Inflammatory macrophage (primary cell): ENCODE measurements at regions not wholly inside any gene's neighbourhood (a gene's known extent, or its start where the extent isn't known, plus 50 kb on each side); places are given as distances from the start of the nearest gene placed in this dataset.

Experiments
- DNase-seq, 2 donors: peaks; one replicate each; pipeline ENCODE4 v3.0.0-alpha.2; 2020 to 2022

DNA sequence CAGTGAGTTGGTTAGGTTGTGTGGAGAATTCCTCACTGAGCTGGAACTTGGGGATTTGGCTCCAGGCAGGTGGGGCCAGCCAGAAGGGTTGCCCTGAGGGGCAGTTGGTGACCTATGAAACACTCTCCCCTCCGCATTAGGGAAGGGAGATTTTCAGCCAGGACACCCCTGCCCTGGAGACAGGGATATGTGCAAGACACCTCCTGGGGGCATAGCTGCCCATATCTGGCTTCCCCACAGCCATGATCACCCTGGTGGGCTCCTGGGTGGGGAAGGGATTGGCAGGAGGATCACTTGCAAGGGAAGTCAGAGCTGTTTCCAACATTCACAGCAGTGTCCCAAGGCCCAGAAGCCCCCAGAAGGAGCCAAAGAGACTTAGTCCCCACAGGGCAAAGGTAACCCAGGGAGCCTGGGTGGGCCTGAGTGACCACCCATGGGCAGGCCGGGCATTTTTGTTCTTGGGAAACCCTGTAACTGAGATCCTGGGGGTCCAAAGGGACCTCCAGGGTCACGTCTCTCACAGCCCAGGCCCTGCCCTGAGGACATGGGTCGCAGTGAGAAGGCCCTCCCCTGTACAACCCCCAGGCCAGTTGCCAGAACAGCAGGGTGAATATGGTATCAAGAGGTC, 145.8 kb downstream of the MRPL14 start:
- DNase-seq = no peak

GRCh38 chr6:43980004-43980795, 147.1 kb downstream of the MRPL14 start:
- DNase-seq = no peak

GRCh38 chr6:43979525-43979924, 147.7 kb downstream of the MRPL14 start:
- no peak for DNase-seq

DNA sequence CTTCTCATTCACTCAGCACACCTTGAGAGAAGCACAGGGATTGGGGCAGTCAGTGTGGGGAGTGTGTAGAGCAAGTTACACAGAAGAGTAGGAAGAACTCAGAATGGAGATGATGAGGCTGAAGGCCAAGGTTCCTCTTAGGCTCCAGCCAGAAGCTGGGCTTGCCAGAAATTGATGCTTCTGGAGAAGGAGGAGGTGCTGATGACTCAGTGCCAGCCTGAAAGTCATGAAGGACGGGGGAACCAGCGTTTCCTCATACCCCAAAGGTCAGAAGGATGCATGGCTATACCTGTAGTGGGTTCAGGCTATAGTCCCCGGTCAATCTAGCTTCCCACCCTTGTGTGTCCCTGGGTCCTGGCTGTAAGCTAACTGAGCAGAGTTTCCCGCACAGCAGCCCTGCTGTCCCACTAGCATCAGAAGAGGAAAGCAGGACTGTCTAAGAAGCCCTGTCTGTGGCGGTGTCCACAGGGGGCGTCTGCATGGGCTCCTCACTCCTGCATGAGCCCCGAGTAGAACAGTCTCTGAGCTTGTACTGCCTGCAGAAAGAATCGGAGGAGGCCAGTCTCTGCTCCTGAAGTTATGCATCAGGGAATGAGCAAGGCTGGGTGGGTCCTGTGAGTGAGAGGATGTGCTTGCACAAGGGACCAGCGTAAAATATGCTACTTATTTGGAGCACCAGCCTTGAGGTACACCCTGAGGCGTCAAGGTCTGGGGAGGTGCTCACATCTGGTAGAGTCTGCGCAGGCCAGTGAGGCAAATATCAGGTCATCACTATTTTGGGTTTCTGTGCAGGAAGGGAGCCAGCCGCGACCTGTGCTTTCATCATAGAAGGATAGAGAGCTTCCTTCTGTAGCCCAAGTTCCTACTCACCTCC, 148.5 kb downstream of the MRPL14 start:
- DNase-seq = peak; percentile 68 to 80

- DNase-seq = peak; percentile 61 to 81
Observed at GRCh38 chr6:43977404-43978111, 149.7 kb downstream of the MRPL14 start.

- DNase-seq = no peak
Observed at GRCh38 chr6:43976706-43977403, 150.4 kb downstream of the MRPL14 start.

- DNase-seq = no peak
Observed at GRCh38 chr6:43974643-43975230, 152.5 kb downstream of the MRPL14 start.

DNA sequence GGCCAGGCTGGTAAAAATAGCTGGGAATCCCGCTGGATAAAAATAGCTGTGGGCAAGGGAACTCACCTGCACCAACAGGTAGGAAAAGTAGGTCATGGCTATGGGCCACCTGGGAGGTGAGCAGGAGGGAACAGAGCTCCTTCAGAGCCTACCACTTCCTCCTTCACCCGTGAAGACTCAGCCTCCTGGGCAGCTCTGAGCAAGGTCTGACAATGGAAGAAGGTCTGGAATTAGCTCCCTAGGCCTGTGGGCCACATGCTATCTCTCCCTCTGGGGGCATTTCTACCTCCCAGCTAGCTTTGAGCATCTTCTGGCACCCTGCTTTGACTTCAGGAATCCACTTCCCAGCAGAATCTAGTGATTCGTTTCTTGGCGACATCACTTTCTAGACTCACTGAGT, 153.9 kb downstream of the MRPL14 start:
- no peak for DNase-seq

- DNase-seq = no peak
Observed at GRCh38 chr6:43972913-43973300, 154.3 kb downstream of the MRPL14 start.

DNA sequence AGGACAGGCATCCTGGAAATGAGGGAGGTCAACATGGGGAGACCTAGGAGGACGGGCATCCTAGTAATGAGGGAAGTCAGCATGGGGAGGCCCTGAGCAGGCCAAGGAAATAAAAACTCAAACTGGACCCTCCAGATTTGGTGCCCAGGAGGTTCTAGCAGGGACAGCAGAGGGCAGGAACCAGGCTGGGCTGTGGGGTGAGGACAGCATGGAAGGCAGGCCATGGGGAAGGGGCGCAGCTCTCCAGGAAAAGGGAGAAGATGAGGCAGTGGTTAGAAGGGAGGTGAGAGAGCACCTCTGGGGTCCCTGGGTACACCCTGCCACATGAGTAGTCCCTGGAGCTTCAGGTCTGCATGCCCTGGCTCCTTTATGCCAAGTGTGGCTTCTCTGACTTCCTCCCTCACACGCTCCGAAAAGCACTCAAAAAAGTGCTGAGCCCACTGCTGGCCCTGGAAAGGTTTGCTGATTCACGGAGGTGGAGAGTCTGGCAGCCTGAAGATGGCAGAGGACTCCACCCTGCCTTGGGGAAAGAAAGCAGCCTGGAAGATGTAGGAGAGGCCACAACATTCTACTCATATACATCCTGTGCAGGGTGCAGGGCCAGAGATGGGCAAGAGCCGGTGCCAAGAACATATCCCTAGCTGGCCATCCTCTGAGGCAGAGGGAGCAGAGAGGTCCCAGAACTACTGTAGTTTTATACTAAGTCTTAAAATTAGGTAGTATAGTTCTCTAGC, 154.9 kb downstream of the MRPL14 start:
- DNase-seq = no peak

DNA sequence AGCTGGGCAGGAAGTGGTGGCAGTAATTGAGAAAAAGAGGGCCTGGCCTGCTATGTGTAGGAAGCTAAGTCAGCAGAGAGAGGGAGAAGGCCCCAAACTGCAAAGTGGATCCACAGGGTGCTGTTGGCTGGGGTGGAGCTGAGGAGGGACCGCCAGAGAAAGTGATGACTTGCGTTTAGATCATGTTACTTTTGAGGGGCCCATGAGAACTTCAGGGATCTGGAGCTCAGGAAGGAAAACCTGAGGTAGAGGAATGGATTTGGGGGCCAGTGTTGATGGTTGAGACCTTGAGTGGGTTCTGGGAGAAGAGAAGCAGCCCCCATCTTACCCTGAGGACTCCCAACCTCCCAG, 155.5 kb downstream of the MRPL14 start:
- DNase-seq = no peak

DNA sequence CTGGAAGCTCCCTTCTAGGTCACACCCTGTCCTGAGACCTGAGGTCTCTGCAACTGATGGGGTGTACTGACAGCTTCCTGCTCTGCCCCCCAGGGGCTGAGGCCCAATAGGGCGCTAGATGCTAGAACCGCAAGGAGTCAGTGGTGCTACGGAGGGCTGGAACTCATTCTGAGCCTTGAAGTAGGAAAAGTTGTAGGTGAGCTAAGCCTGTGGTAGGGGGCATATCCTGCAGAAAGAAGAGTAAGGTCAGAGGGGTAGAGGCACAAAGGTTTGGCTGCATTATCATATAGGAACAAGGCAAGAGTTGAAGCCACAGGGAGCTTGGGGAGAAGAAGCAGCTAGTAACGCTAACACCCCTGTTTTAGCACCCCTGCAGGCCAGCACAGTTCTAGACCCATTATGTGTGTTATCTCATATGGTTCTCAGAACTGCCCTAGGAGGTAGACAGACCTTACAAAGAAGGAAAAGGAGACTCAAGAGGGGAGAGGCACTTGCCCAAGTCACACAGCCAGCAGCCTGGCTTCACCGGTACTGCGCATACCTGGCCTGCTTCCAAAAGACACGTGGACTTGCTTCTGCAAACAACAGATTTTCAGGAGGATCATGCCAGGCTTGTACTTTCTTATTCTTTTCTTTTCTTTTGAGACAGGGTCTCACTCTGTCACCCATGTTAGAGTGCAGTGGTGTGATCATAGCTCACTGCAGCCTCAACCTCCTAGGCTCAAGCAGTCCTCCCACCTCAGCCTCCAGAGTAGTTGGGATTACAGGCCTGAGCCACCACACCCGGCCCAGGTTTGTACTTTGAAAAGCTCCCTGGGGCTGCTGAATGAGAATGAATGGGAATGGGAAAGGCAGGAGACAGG, 156.1 kb downstream of the MRPL14 start:
- no peak for DNase-seq

DNA sequence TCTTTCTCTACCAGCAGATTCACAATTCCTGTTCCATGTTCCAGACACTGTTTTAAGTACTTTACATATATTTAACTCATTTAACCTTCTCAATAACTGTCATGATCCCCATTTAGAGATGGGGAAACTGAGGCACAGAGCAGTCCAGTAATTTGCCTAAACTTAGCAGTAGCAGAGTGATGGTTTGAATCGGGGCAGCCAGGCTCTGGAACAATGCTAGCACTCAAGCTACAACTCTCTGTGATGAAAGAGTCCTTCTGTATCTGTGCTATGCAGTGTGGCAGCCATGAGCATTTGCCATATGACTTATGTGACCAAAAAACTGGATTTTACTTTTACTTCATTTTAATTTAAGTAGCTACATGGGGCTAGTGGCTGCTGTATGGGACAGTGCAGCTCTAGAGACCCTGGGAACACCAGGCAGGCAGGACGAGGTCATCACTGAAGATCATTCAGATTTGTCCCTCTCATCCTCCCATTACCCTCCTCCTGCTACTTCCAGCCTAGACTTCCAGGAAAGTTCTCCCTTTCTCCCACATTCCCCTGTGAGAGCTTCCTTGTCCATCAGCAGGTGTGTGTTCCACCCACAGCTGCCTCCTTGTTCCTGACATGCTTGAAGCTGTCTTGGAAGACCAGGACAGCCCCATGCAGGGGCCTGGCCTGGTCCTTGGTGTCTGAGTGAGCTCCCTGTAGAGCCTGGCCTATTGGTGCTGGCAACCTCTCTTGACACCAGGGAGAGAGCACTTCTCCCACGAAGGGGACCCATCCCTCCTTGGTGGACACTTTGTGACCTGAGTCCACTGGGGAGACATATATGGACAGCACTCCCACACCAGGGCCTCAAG, 157.0 kb downstream of the MRPL14 start:
- no peak for DNase-seq

DNA sequence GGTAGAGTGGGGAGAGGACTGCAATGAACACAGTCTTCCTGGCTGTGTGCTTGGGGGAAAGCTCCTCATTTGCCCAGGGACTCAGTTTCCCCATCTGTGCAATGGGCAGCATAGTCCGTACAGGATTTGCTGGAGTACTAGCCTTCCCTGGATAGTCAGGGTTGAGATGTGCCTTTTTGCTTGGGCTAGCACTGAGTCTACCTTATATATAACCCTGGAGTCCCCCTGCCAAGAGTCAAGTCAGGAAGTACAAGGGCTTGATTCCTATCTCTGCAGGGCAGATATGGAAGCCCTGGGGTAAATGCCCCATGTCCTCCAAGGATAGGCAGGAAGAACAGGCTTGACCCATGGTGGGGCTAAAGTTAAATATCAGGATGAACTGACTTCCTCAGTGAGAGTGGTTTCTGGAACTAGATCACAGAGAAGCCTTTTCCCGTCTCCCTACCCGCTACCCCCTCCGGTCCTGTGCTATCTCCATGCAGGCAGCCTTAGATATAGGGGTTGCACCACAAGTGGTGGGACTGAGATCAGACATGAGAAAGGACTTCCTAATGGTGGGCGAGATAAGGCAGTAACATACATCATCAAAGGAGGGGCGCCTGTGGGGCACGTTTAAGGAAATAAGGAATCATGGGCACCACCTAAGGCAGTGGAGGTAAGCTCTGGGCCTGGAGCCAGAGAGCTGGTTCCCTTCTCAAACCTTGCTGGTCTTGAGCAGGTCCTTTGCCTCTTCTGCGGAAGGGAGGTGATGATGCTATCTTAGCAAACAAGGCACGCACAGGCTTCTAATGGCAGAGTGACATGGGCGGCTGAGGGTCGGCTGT, 157.9 kb downstream of the MRPL14 start:
- no peak for DNase-seq

- no peak for DNase-seq
Observed at GRCh38 chr6:43968110-43968965, 158.9 kb downstream of the MRPL14 start.

GRCh38 chr6:43967719-43968091, 159.5 kb downstream of the MRPL14 start:
- no peak for DNase-seq
